HCT116 (cell line): ENCODE measurements at regions not wholly inside any gene's neighbourhood (a gene's known extent, or its start where the extent isn't known, plus 50 kb on each side); places are given as distances from the start of the nearest gene placed in this dataset.

ENCODE experiments used
- ATAC-seq: fragments of 200-7000 bp; cut with Tn5 transposase; 2 replicates; pipeline ENCODE4 v1.9.1; 2020; ENCODE audit warnings: mild to moderate bottlenecking, moderate library complexity
- BruUV-seq: library from RNA; stranded (reverse); fragments of 400-500 nt; replicated peaks from 2 replicates; lab custom pipeline; 2021; lab: Mats Ljungman, UMichigan
- CTCF ChIA-PET: fragments of 300-600 bp; sonication (Branson Sonifier 250); formaldehyde crosslinking; loops from one replicate; lab custom pipeline; 2021; ENCODE audit warnings: antibody characterized with exemption; lab: Charles Lee
- POLR2A ChIA-PET: fragments of 300-600, 350-600 bp; sonication (Branson Sonifier 250); formaldehyde crosslinking; loops from one replicate; lab custom pipeline; 2021; ENCODE audit warnings: antibody characterized with exemption; lab: Charles Lee
- RAD21 ChIA-PET, 2 experiments: fragments of 300-600 bp; sonication (Branson Sonifier 250); formaldehyde crosslinking; loops; one replicate each; lab custom pipeline; 2023; ENCODE audit warnings: low total read pairs in 2 of 2; ENCODE audit not compliant: uncharacterized antibody in 2 of 2, unreplicated experiment in 2 of 2, low non-redundant PET in 1 of 2; lab: Charles Lee
- DNase-seq: peaks from one replicate; pipeline ENCODE4 v3.0.0-alpha.2; 2010; ENCODE audit warnings: low read depth, low spot score
- H2AFZ ChIP-seq: fragments of 200-600 bp; shearing (Covaris generic), sonication (generic); 2 replicates; pipeline ENCODE4 v1.6.1; 2017; ENCODE audit warnings: low read depth, mixed run types, mixed read lengths, antibody characterized with exemption, low read length; ENCODE audit not compliant: poor library complexity, severe bottlenecking
- H3K27ac ChIP-seq: 2 replicates; pipeline ENCODE4 v1.5.1; 2012; ENCODE audit warnings: low read depth, low read length
- H3K27me3 ChIP-seq: fragments of 200-600 bp; sonication (generic); 2 replicates; pipeline ENCODE4 v1.6.1; 2016; ENCODE audit warnings: mixed run types, low read length, mixed read lengths; ENCODE audit not compliant: insufficient read depth
- H3K36me3 ChIP-seq, 2 experiments: fragments of 200-500 bp in 1 of 2; fragments of 200-600 bp in 1 of 2; sonication (Bioruptor generic) in 1 of 2; sonication (generic) in 1 of 2; 2 replicates each; pipeline versions ENCODE4 v1.5.1 to v1.6.1; 2014 to 2016; ENCODE audit warnings: low read length in 2 of 2, inconsistent platforms in 1 of 2, mixed read lengths in 1 of 2, mixed run types in 1 of 2; ENCODE audit not compliant: insufficient read depth in 2 of 2, control insufficient read depth in 1 of 2
- H3K4me1 ChIP-seq, 2 experiments: fragments of 200-600 bp in 1 of 2; sonication (generic) in 1 of 2; 2 replicates each; pipeline versions ENCODE4 v1.5.1 to v1.6.1; 2012 to 2017; ENCODE audit warnings: low read length in 2 of 2, inconsistent platforms in 1 of 2, mild to moderate bottlenecking in 1 of 2, mixed read lengths in 1 of 2, mixed run types in 1 of 2, moderate library complexity in 1 of 2; ENCODE audit not compliant: insufficient read depth in 2 of 2, control insufficient read depth in 1 of 2
- H3K4me2 ChIP-seq: fragments of 200-600 bp; sonication (generic); 2 replicates; pipeline ENCODE4 v1.6.1; 2017; ENCODE audit warnings: mixed run types, low read length, mixed read lengths
- H3K4me3 ChIP-seq, 2 experiments: fragments of 200-600 bp in 1 of 2; sonication (generic) in 1 of 2; replicated peaks in 1 of 2; 2 replicates each; pipeline ENCODE4 v1.5.1; 2011 to 2016; ENCODE audit warnings: low read length in 2 of 2, control low read depth in 1 of 2, low read depth in 1 of 2, mild to moderate bottlenecking in 1 of 2, mixed read lengths in 1 of 2, mixed run types in 1 of 2
- H3K79me2 ChIP-seq: fragments of 200-600 bp; sonication (generic); 2 replicates; pipeline ENCODE4 v1.6.1; 2017; ENCODE audit warnings: mild to moderate bottlenecking, mixed run types, low read length, moderate library complexity, mixed read lengths; ENCODE audit not compliant: insufficient read depth
- H3K9ac ChIP-seq: fragments of 200-600 bp; sonication (generic); 2 replicates; pipeline ENCODE4 v1.6.1; 2016; ENCODE audit warnings: low read length, mixed read lengths
- H3K9me2 ChIP-seq: fragments of 200-600 bp; sonication (generic), shearing (Covaris generic); 2 replicates; pipeline ENCODE4 v1.6.1; 2017; ENCODE audit warnings: mixed run types, mild to moderate bottlenecking, moderate library complexity; ENCODE audit not compliant: insufficient read depth
- H3K9me3 ChIP-seq, 2 experiments: fragments of 200-500 bp in 1 of 2; fragments of 200-600 bp in 1 of 2; sonication (Bioruptor generic) in 1 of 2; sonication (generic) in 1 of 2; 2 replicates each; pipeline ENCODE4 v1.6.1; 2014 to 2017; ENCODE audit warnings: low read length in 2 of 2, mixed read lengths in 2 of 2, inconsistent platforms in 1 of 2, low read depth in 1 of 2, mild to moderate bottlenecking in 1 of 2, mixed run types in 1 of 2, moderate library complexity in 1 of 2; ENCODE audit not compliant: control insufficient read depth in 1 of 2, insufficient read depth in 1 of 2
- H4K20me1 ChIP-seq: fragments of 200-600 bp; sonication (generic), shearing (Covaris generic); 2 replicates; pipeline ENCODE4 v1.6.1; 2017; ENCODE audit warnings: mixed run types, mild to moderate bottlenecking, moderate library complexity; ENCODE audit not compliant: insufficient read depth
- EZH2 ChIP-seq: fragments of 200-600 bp; sonication (generic); IDR thresholded peaks from 2 replicates; pipeline ENCODE4 v1.6.1; 2017; ENCODE audit warnings: antibody characterized with exemption, mixed run types
- EZH2phosphoT487 ChIP-seq: fragments of 200-600 bp; IDR thresholded peaks from 2 replicates; pipeline ENCODE4 v1.6.1; 2018; ENCODE audit warnings: antibody characterized with exemption, borderline replicate concordance
- FOSL1 ChIP-seq: IDR thresholded peaks from 2 replicates; pipeline ENCODE4 v1.6.1; 2012; ENCODE audit warnings: low read depth
- POLR2A ChIP-seq: IDR thresholded peaks from 2 replicates; pipeline ENCODE4 v1.7.0; 2011; ENCODE audit warnings: borderline replicate concordance; ENCODE audit not compliant: insufficient read depth, insufficient read length; ENCODE audit errors: extremely low read depth
- POLR2AphosphoS5 ChIP-seq: IDR thresholded peaks from 2 replicates; pipeline ENCODE4 v1.6.1; 2011; ENCODE audit warnings: mild to moderate bottlenecking, low read depth, low read length, moderate library complexity
- SIN3A ChIP-seq: IDR thresholded peaks from 2 replicates; pipeline ENCODE4 v1.6.1; 2012; ENCODE audit warnings: low read depth
- TCF7L2 ChIP-seq: IDR thresholded peaks from 2 replicates; pipeline ENCODE4 v1.7.0; 2011; ENCODE audit warnings: borderline replicate concordance, inconsistent platforms; ENCODE audit not compliant: insufficient read depth, insufficient read length; ENCODE audit errors: extremely low read depth
- YY1 ChIP-seq: IDR thresholded peaks from 2 replicates; pipeline ENCODE4 v1.6.1; 2011; ENCODE audit warnings: low read length, low read depth, moderate library complexity, mild to moderate bottlenecking; ENCODE audit not compliant: insufficient replicate concordance; ENCODE audit errors: extremely low read depth
- ZFX ChIP-seq: fragments of 450-650 bp; IDR thresholded peaks from 2 replicates; pipeline ENCODE4 v1.6.1; 2017
- ZNF274 ChIP-seq: fragments of 200-500 bp; sonication (Bioruptor generic); IDR thresholded peaks from 2 replicates; pipeline ENCODE4 v1.6.1; 2014; ENCODE audit warnings: mild to moderate bottlenecking, low read depth, low read length, inconsistent platforms
- intact Hi-C: fragments of 100-400 bp; cut with micrococcal nuclease; formaldehyde crosslinking; loops from 2 replicates; pipeline ENCODE4 v1.10.0; 2022
- TF ChIP-seq, protein P1 (sequence below), 3 experiments: fragments of 200-600 bp in 1 of 3; sonication (generic) in 1 of 3; IDR thresholded peaks in 2 of 3; conservative IDR thresholded peaks in 1 of 3; 2 replicates each; pipeline ENCODE4 v1.5.1; 2012 to 2017; ENCODE audit warnings: low read depth in 2 of 3, low read length in 2 of 3, antibody characterized with exemption in 1 of 3, borderline replicate concordance in 1 of 3, control low read depth in 1 of 3, mild to moderate bottlenecking in 1 of 3, mixed read lengths in 1 of 3, mixed run types in 1 of 3, moderate library complexity in 1 of 3; ENCODE audit not compliant: insufficient read depth in 1 of 3
- TF ChIP-seq, protein P2 (sequence below): IDR thresholded peaks from 2 replicates; pipeline ENCODE4 v1.6.1; 2011; ENCODE audit warnings: mild to moderate bottlenecking, low read length, moderate library complexity; ENCODE audit not compliant: insufficient replicate concordance; ENCODE audit errors: extremely low read depth
- TF ChIP-seq, protein P3 (sequence below): IDR thresholded peaks from 2 replicates; pipeline ENCODE4 v1.6.1; 2012; ENCODE audit warnings: low read depth
- TF ChIP-seq, protein P4 (sequence below): IDR thresholded peaks from 2 replicates; pipeline ENCODE4 v1.6.1; 2012

DNA sequence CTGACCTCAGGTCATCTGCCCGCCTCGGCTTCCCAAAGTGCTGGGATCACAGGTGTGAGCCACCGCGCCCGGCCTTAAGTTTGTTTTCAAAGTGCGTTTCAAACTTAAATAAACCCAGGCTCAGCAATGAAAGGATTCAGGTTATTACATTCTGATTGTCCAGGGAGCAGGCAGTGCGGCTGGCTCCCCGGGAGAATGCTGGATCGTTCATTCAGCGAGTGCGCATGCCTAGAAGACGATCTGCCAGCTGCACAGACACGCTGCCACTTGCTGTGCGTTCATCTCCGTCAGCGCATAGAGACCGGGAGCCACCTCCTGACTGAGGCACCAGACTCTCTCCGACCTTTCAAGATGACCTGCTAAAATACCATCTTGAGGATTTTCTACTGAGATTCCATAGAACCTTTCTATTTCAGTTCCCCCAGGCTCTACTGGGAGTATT is 163.9 kb upstream of the ZNF217 start:
- Histone ChIP-seq H3K9ac (no peak overlapping the region), H4K20me1 (no peaks in the 10 kb centered on the region), H3K79me2 (no peaks in the 10 kb centered on the region), H3K36me3 (no peaks in the 10 kb centered on the region), H3K9me2 (no peaks in the 10 kb centered on the region), H3K27ac (no peak overlapping the region), H3K4me3 (no peak overlapping the region), H3K9me3 (no peaks in the 10 kb centered on the region), H3K27me3 (no peaks in the 10 kb centered on the region), H3K4me2 (no peak overlapping the region), H2AFZ (no peak overlapping the region), H3K4me1 (peaks cover 18 to 28% of the 10 kb centered on the region in 2 experiments)
- DNase-seq (no peak), ATAC-seq (no peak)
- no TSS peak for BruUV-seq
- ChIA-PET CTCF (no interaction called here), RAD21 (no interaction called here), POLR2A (no interaction called here)
- intact Hi-C loops = no loop called here
- TF ChIP-seq, protein P1, sequence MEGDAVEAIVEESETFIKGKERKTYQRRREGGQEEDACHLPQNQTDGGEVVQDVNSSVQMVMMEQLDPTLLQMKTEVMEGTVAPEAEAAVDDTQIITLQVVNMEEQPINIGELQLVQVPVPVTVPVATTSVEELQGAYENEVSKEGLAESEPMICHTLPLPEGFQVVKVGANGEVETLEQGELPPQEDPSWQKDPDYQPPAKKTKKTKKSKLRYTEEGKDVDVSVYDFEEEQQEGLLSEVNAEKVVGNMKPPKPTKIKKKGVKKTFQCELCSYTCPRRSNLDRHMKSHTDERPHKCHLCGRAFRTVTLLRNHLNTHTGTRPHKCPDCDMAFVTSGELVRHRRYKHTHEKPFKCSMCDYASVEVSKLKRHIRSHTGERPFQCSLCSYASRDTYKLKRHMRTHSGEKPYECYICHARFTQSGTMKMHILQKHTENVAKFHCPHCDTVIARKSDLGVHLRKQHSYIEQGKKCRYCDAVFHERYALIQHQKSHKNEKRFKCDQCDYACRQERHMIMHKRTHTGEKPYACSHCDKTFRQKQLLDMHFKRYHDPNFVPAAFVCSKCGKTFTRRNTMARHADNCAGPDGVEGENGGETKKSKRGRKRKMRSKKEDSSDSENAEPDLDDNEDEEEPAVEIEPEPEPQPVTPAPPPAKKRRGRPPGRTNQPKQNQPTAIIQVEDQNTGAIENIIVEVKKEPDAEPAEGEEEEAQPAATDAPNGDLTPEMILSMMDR (IDR thresholded peaks at IDR 0.05 in 2 of 3, conservative IDR thresholded peaks at IDR 0.05 in 1 of 3; ENCODE audit: borderline replicate concordance in 1 of 3, insufficient read depth in 1 of 3, low read depth in 2 of 3, low read length in 2 of 3) = no peak
- TF ChIP-seq, protein P2, sequence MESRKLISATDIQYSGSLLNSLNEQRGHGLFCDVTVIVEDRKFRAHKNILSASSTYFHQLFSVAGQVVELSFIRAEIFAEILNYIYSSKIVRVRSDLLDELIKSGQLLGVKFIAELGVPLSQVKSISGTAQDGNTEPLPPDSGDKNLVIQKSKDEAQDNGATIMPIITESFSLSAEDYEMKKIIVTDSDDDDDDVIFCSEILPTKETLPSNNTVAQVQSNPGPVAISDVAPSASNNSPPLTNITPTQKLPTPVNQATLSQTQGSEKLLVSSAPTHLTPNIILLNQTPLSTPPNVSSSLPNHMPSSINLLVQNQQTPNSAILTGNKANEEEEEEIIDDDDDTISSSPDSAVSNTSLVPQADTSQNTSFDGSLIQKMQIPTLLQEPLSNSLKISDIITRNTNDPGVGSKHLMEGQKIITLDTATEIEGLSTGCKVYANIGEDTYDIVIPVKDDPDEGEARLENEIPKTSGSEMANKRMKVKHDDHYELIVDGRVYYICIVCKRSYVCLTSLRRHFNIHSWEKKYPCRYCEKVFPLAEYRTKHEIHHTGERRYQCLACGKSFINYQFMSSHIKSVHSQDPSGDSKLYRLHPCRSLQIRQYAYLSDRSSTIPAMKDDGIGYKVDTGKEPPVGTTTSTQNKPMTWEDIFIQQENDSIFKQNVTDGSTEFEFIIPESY = no peak
- TF ChIP-seq EZH2 = no peak
- TF ChIP-seq TCF7L2 = no peak
- TF ChIP-seq SIN3A = no peak
- no peak for TF ChIP-seq YY1
- TF ChIP-seq ZFX = no peak
- TF ChIP-seq ZNF274 = no peak
- TF ChIP-seq, protein P3, sequence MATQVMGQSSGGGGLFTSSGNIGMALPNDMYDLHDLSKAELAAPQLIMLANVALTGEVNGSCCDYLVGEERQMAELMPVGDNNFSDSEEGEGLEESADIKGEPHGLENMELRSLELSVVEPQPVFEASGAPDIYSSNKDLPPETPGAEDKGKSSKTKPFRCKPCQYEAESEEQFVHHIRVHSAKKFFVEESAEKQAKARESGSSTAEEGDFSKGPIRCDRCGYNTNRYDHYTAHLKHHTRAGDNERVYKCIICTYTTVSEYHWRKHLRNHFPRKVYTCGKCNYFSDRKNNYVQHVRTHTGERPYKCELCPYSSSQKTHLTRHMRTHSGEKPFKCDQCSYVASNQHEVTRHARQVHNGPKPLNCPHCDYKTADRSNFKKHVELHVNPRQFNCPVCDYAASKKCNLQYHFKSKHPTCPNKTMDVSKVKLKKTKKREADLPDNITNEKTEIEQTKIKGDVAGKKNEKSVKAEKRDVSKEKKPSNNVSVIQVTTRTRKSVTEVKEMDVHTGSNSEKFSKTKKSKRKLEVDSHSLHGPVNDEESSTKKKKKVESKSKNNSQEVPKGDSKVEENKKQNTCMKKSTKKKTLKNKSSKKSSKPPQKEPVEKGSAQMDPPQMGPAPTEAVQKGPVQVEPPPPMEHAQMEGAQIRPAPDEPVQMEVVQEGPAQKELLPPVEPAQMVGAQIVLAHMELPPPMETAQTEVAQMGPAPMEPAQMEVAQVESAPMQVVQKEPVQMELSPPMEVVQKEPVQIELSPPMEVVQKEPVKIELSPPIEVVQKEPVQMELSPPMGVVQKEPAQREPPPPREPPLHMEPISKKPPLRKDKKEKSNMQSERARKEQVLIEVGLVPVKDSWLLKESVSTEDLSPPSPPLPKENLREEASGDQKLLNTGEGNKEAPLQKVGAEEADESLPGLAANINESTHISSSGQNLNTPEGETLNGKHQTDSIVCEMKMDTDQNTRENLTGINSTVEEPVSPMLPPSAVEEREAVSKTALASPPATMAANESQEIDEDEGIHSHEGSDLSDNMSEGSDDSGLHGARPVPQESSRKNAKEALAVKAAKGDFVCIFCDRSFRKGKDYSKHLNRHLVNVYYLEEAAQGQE = no peak
- TF ChIP-seq FOSL1 = no peak
- no peak for TF ChIP-seq POLR2AphosphoS5
- TF ChIP-seq EZH2phosphoT487 = no peak
- TF ChIP-seq POLR2A = no peak
- TF ChIP-seq, protein P4, sequence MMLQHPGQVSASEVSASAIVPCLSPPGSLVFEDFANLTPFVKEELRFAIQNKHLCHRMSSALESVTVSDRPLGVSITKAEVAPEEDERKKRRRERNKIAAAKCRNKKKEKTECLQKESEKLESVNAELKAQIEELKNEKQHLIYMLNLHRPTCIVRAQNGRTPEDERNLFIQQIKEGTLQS = no peak
